Endothelial cell of umbilical vein (primary cell): ENCODE measurements at regions not wholly inside any gene's neighbourhood (a gene's known extent, or its start where the extent isn't known, plus 50 kb on each side); places are given as distances from the start of the nearest gene placed in this dataset.

Experiments used
- BruUV-seq: library from RNA; stranded (reverse); fragments of 400-500 nt; replicated peaks from 2 replicates; lab custom pipeline; 2021; lab: Mats Ljungman, UMichigan
- CTCF ChIA-PET: fragments of 300-600, 350-600 bp; sonication (Branson Sonifier 250); formaldehyde crosslinking; loops from one replicate; lab custom pipeline; 2021; ENCODE audit warnings: antibody characterized with exemption, inconsistent platforms; lab: Charles Lee
- POLR2A ChIA-PET: fragments of 300-600, 350-600 bp; sonication (Branson Sonifier 250); formaldehyde crosslinking; loops from one replicate; lab custom pipeline; 2021; ENCODE audit warnings: antibody characterized with exemption, inconsistent platforms; lab: Charles Lee
- DNase-seq: peaks from one replicate; pipeline ENCODE4 v3.0.0-alpha.2; 2011; ENCODE audit warnings: low read depth, low spot score
- FAIRE-seq: peaks from 2 replicates; lab custom pipeline; 2011; peaks lifted over from hg19 to GRCh38; lab: Jason Lieb, UNC
- H2AFZ ChIP-seq: 2 replicates; pipeline ENCODE4 v1.6.0; 2012; ENCODE audit warnings: low read depth, low read length, control low read depth, inconsistent platforms
- H3K27ac ChIP-seq: 2 replicates; pipeline ENCODE4 v1.5.1; 2011; ENCODE audit warnings: low read depth, mild to moderate bottlenecking, control low read depth, low read length, moderate library complexity; ENCODE audit not compliant: insufficient read depth
- H3K27me3 ChIP-seq, 2 experiments: 2 replicates each; pipeline versions ENCODE4 v1.6.0 to v1.6.1; 2011; ENCODE audit warnings: low read length in 2 of 2, mixed read lengths in 1 of 2; ENCODE audit not compliant: control insufficient read depth in 2 of 2, insufficient read depth in 2 of 2
- H3K36me3 ChIP-seq, 2 experiments: 2 replicates in 1 of 2; 3 replicates in 1 of 2; pipeline ENCODE4 v1.5.1; 2011; ENCODE audit warnings: low read length in 2 of 2, mild to moderate bottlenecking in 1 of 2, moderate library complexity in 1 of 2; ENCODE audit not compliant: control insufficient read depth in 2 of 2, insufficient read depth in 2 of 2; ENCODE audit errors: extremely low read depth in 1 of 2
- H3K4me1 ChIP-seq: 3 replicates; pipeline ENCODE4 v1.5.1; 2011; ENCODE audit warnings: mild to moderate bottlenecking, low read length; ENCODE audit not compliant: control insufficient read depth, insufficient read depth; ENCODE audit errors: extremely low read depth
- H3K4me2 ChIP-seq: 2 replicates; pipeline ENCODE4 v1.6.1; 2011; ENCODE audit warnings: low read length, control low read depth, mixed read lengths; ENCODE audit not compliant: insufficient read depth
- H3K4me3 ChIP-seq, 3 experiments: fragments of 200-600 bp in 1 of 3; sonication (generic), shearing (Covaris generic) in 1 of 3; replicated peaks in 1 of 3; 2 replicates each; pipeline ENCODE4 v1.5.1; 2011 to 2016; ENCODE audit warnings: control low read depth in 3 of 3, low read length in 3 of 3, mild to moderate bottlenecking in 2 of 3, inconsistent platforms in 1 of 3, low read depth in 1 of 3, moderate library complexity in 1 of 3; ENCODE audit not compliant: insufficient read depth in 1 of 3
- H3K79me2 ChIP-seq: 2 replicates; pipeline ENCODE4 v1.6.0; 2012; ENCODE audit warnings: low read length, inconsistent platforms; ENCODE audit not compliant: control insufficient read depth, insufficient read depth
- H3K9ac ChIP-seq: replicated peaks from 2 replicates; pipeline ENCODE3; 2011; ENCODE audit warnings: low read length, control low read depth; ENCODE audit not compliant: insufficient read depth; ENCODE audit errors: extremely low read depth
- H3K9me1 ChIP-seq: replicated peaks from 3 replicates; pipeline ENCODE4 v1.6.0; 2011; ENCODE audit warnings: mild to moderate bottlenecking, low read length; ENCODE audit not compliant: control insufficient read depth, insufficient read depth; ENCODE audit errors: extremely low read depth
- H3K9me3 ChIP-seq: replicated peaks from 2 replicates; pipeline ENCODE4 v1.5.1; 2012; ENCODE audit warnings: low read length, inconsistent platforms; ENCODE audit not compliant: control insufficient read depth, insufficient read depth
- H4K20me1 ChIP-seq: replicated peaks from 2 replicates; pipeline ENCODE3; 2011; ENCODE audit warnings: mild to moderate bottlenecking, low read length; ENCODE audit not compliant: control insufficient read depth, insufficient read depth; ENCODE audit errors: extremely low read depth
- EZH2 ChIP-seq: IDR thresholded peaks from 2 replicates; pipeline ENCODE4 v1.6.1; 2012; ENCODE audit warnings: borderline replicate concordance, low read depth, mild to moderate bottlenecking, moderate library complexity, low read length, inconsistent platforms; ENCODE audit not compliant: severe bottlenecking
- FOS ChIP-seq: IDR thresholded peaks from 2 replicates; pipeline ENCODE4 v1.6.1; 2011; ENCODE audit warnings: mild to moderate bottlenecking, low read length, moderate library complexity, borderline replicate concordance; ENCODE audit not compliant: insufficient read depth
- JUN ChIP-seq: IDR thresholded peaks from 2 replicates; pipeline ENCODE4 v1.6.1; 2011; ENCODE audit warnings: borderline replicate concordance, low read depth; ENCODE audit not compliant: insufficient read length, insufficient read depth
- MYC ChIP-seq: IDR thresholded peaks from one replicate; pipeline ENCODE4 v1.6.1; 2011; ENCODE audit warnings: mild to moderate bottlenecking, low read depth, low read length
- POLR2A ChIP-seq: IDR thresholded peaks from 2 replicates; pipeline ENCODE4 v1.6.1; 2012; ENCODE audit warnings: low read depth, mild to moderate bottlenecking, control low read depth, low read length
- POLR2AphosphoS5 ChIP-seq: IDR thresholded peaks from 2 replicates; pipeline ENCODE4 v1.6.1; 2012; ENCODE audit warnings: low read depth, mild to moderate bottlenecking, control low read depth, low read length, moderate library complexity; ENCODE audit not compliant: insufficient read depth
- dilution Hi-C: fragments of 300-500 bp; cut with MboI; formaldehyde crosslinking; loops from one replicate; pipeline ENCODE4 v1.15.0; 2019; ENCODE audit warnings: low sequenced_read_pairs; ENCODE audit not compliant: extremely low pct_ligation_motif_present
- intact Hi-C: fragments of 100-400 bp; cut with micrococcal nuclease; formaldehyde crosslinking; loops from one replicate; pipeline ENCODE4 v1.10.0; 2022
- TF ChIP-seq, protein P1 (sequence below), 2 donors: IDR thresholded peaks; 1 replicate in 1 of 2; 2 replicates in 1 of 2; pipeline ENCODE4 v1.5.1; 2011; ENCODE audit warnings: low read length in 2 of 2, mild to moderate bottlenecking in 2 of 2, moderate library complexity in 2 of 2, control low read depth in 1 of 2, inconsistent platforms in 1 of 2, low read depth in 1 of 2; ENCODE audit not compliant: insufficient read depth in 1 of 2; ENCODE audit errors: extremely low read depth in 1 of 2
- TF ChIP-seq, protein P2 (sequence below): IDR thresholded peaks from 2 replicates; pipeline ENCODE4 v1.6.1; 2011; ENCODE audit not compliant: insufficient read depth, insufficient read length

DNA sequence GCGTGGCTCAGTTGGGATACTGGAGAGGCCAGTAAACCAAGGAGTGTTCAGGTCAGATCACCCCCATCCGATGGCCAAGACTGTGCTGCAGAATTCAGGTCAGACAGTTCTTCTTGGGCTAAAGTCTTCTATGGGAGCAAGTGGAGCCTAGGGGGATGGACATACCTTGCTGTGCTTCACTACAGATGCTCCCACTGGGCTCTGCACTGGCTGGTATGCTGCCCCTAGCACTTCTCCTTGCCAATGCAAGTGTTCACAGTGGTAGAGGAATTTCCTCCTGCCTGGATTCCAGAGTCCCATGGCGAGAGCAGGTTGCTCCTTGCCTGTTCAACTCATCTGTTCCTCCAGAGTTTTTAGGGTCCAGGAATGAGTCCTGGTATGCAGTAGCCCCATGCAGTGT lies 134.2 kb upstream of the EDIL3 start:
- no peak overlapping the region for H3K9ac ChIP-seq
- H3K27me3 ChIP-seq = no peaks in the 10 kb centered on the region
- H3K27ac ChIP-seq = no peak overlapping the region
- dilution Hi-C loops (no loop called here), intact Hi-C loops (no loop called here)
- TF ChIP-seq JUN = no peak
- no peak for TF ChIP-seq POLR2A
- TF ChIP-seq, protein P1, sequence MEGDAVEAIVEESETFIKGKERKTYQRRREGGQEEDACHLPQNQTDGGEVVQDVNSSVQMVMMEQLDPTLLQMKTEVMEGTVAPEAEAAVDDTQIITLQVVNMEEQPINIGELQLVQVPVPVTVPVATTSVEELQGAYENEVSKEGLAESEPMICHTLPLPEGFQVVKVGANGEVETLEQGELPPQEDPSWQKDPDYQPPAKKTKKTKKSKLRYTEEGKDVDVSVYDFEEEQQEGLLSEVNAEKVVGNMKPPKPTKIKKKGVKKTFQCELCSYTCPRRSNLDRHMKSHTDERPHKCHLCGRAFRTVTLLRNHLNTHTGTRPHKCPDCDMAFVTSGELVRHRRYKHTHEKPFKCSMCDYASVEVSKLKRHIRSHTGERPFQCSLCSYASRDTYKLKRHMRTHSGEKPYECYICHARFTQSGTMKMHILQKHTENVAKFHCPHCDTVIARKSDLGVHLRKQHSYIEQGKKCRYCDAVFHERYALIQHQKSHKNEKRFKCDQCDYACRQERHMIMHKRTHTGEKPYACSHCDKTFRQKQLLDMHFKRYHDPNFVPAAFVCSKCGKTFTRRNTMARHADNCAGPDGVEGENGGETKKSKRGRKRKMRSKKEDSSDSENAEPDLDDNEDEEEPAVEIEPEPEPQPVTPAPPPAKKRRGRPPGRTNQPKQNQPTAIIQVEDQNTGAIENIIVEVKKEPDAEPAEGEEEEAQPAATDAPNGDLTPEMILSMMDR (IDR thresholded peaks at IDR 0.05; ENCODE audit: extremely low read depth in 1 of 2, insufficient read depth in 1 of 2, low read depth in 1 of 2, low read length in 2 of 2) = no peak
- TF ChIP-seq, protein P2, sequence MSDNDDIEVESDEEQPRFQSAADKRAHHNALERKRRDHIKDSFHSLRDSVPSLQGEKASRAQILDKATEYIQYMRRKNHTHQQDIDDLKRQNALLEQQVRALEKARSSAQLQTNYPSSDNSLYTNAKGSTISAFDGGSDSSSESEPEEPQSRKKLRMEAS = no peak
- no peak for TF ChIP-seq FOS
- no peak for TF ChIP-seq POLR2AphosphoS5
- no peak for TF ChIP-seq EZH2
- no peak for TF ChIP-seq MYC
- FAIRE-seq = no peak
- H3K4me1 ChIP-seq = no peaks in the 10 kb centered on the region
- no peaks in the 10 kb centered on the region for H3K9me3 ChIP-seq
- BruUV-seq = no TSS peak
- no peak overlapping the region for H3K4me3 ChIP-seq
- no peaks in the 10 kb centered on the region for H4K20me1 ChIP-seq
- H3K36me3 ChIP-seq = no peaks in the 10 kb centered on the region
- no peaks in the 10 kb centered on the region for H3K79me2 ChIP-seq
- H2AFZ ChIP-seq = no peak overlapping the region
- no peaks in the 10 kb centered on the region for H3K9me1 ChIP-seq
- no peak overlapping the region for H3K4me2 ChIP-seq
- ChIA-PET CTCF (no interaction called here), POLR2A (no interaction called here)
- no peak for DNase-seq
